SJCRH30 (cell line): ENCODE measurements at regions not wholly inside any gene's neighbourhood (a gene's known extent, or its start where the extent isn't known, plus 50 kb on each side); places are given as distances from the start of the nearest gene placed in this dataset.
"Not testable (repeated sequence)": the region's sequence is repeated elsewhere in the genome, so short reads cannot be mapped to it uniquely, and the experiment has no call there.

Experiments used
- DNase-seq, 2 experiments: peaks; one replicate each; pipeline ENCODE4 v3.0.0-alpha.2; 2015 to 2020
- H3K27ac ChIP-seq: fragments of 250-450 bp; sonication (Bioruptor Pico); 2 replicates; pipeline ENCODE4 v1.5.1; 2020; ENCODE audit warnings: mild to moderate bottlenecking, moderate library complexity
- H3K27me3 ChIP-seq: fragments of 250-450 bp; sonication (Bioruptor Pico); 2 replicates; pipeline ENCODE4 v1.5.1; 2020; ENCODE audit warnings: mild to moderate bottlenecking, moderate library complexity
- H3K36me3 ChIP-seq: fragments of 250-450 bp; sonication (Bioruptor Pico); 2 replicates; pipeline ENCODE4 v1.5.1; 2020; ENCODE audit warnings: mild to moderate bottlenecking, moderate library complexity
- H3K4me1 ChIP-seq: fragments of 250-450 bp; sonication (Bioruptor Pico); 2 replicates; pipeline ENCODE4 v1.5.1; 2020; ENCODE audit warnings: mild to moderate bottlenecking, moderate library complexity
- H3K4me3 ChIP-seq: fragments of 250-450 bp; sonication (Bioruptor Pico); 2 replicates; pipeline ENCODE4 v1.5.1; 2020; ENCODE audit warnings: mild to moderate bottlenecking, moderate library complexity
- H3K9me3 ChIP-seq: fragments of 250-450 bp; sonication (Bioruptor Pico); replicated peaks from 2 replicates; pipeline ENCODE4 v1.5.1; 2020; ENCODE audit warnings: mild to moderate bottlenecking, moderate library complexity

- H3K27ac ChIP-seq = no peak overlapping the region
- no peak for DNase-seq
- 0 out of 2 replicates have a peak, but pooled peaks cover 3% of the 10 kb centered on the region for H3K4me1 ChIP-seq
- H3K36me3 ChIP-seq = no peaks in the 10 kb centered on the region
- no peak overlapping the region for H3K4me3 ChIP-seq
- no peaks in the 10 kb centered on the region for H3K9me3 ChIP-seq
- H3K27me3 ChIP-seq = no peaks in the 10 kb centered on the region
These were observed 94.8 kb upstream of the SMARCA2 start for GRCh38 chr9:1920386-1920785.

- Histone ChIP-seq H3K27ac (no peak overlapping the region), H3K4me3 (no peak overlapping the region), H3K36me3 (no peaks in the 10 kb centered on the region), H3K27me3 (no peaks in the 10 kb centered on the region), H3K4me1 (0 out of 2 replicates have a peak, but pooled peaks cover 3% of the 10 kb centered on the region), H3K9me3 (no peaks in the 10 kb centered on the region)
- DNase-seq = no peak
These were observed 93.1 kb upstream of the SMARCA2 start for GRCh38 chr9:1922026-1922425.

GRCh38 chr9:1927546-1927945, 87.6 kb upstream of the SMARCA2 start:
- no peak for DNase-seq
- Histone ChIP-seq H3K4me1 (no peaks in the 10 kb centered on the region), H3K27ac (no peak overlapping the region)

GRCh38 chr9:1929134-1929533, 86.0 kb upstream of the SMARCA2 start:
- Histone ChIP-seq H3K4me3 (no peak overlapping the region), H3K36me3 (no peaks in the 10 kb centered on the region), H3K9me3 (no peaks in the 10 kb centered on the region), H3K27ac (no peak overlapping the region), H3K4me1 (no peaks in the 10 kb centered on the region), H3K27me3 (no peaks in the 10 kb centered on the region)
- no peak for DNase-seq

More at GRCh38 chr9:1927546-1927945, 87.6 kb upstream of the SMARCA2 start:
- Histone ChIP-seq H3K9me3 (no peaks in the 10 kb centered on the region), H3K4me3 (no peak overlapping the region), H3K36me3 (no peaks in the 10 kb centered on the region), H3K27me3 (no peaks in the 10 kb centered on the region)

GRCh38 chr9:1929722-1930244, 85.4 kb upstream of the SMARCA2 start:
- Histone ChIP-seq H3K9me3 (no peaks in the 10 kb centered on the region), H3K27ac (no peak overlapping the region), H3K4me1 (no peaks in the 10 kb centered on the region), H3K4me3 (no peak overlapping the region), H3K27me3 (no peaks in the 10 kb centered on the region), H3K36me3 (no peaks in the 10 kb centered on the region)
- no peak for DNase-seq

GRCh38 chr9:1930245-1930736, 84.9 kb upstream of the SMARCA2 start:
- H3K4me1 ChIP-seq, DNase-seq, H3K27ac ChIP-seq, H3K36me3 ChIP-seq, H3K27me3 ChIP-seq, H3K4me3 ChIP-seq, H3K9me3 ChIP-seq: not testable (repeated sequence)

- H3K4me3 ChIP-seq = no peak overlapping the region
- H3K36me3 ChIP-seq = no peaks in the 10 kb centered on the region
- no peaks in the 10 kb centered on the region for H3K4me1 ChIP-seq
- H3K27me3 ChIP-seq = no peaks in the 10 kb centered on the region
- no peak overlapping the region for H3K27ac ChIP-seq
- no peaks in the 10 kb centered on the region for H3K9me3 ChIP-seq
- DNase-seq = no peak
These were observed 77.0 kb upstream of the SMARCA2 start for GRCh38 chr9:1938135-1938534.

GRCh38 chr9:1938675-1939170, 76.4 kb upstream of the SMARCA2 start:
- H3K4me1 ChIP-seq = no peaks in the 10 kb centered on the region
- no peaks in the 10 kb centered on the region for H3K36me3 ChIP-seq
- H3K4me3 ChIP-seq = no peak overlapping the region
- H3K27ac ChIP-seq = no peak overlapping the region
- H3K27me3 ChIP-seq = no peaks in the 10 kb centered on the region
- DNase-seq = no peak
- H3K9me3 ChIP-seq = no peaks in the 10 kb centered on the region

- Histone ChIP-seq H3K27me3 (no peaks in the 10 kb centered on the region), H3K36me3 (no peaks in the 10 kb centered on the region), H3K27ac (no peak overlapping the region), H3K4me3 (no peak overlapping the region), H3K9me3 (no peaks in the 10 kb centered on the region), H3K4me1 (no peaks in the 10 kb centered on the region)
- no peak for DNase-seq
These were observed 75.7 kb upstream of the SMARCA2 start for GRCh38 chr9:1939466-1939865.

GRCh38 chr9:1939926-1940368, 75.2 kb upstream of the SMARCA2 start:
- H3K9me3 ChIP-seq = no peaks in the 10 kb centered on the region
- no peak overlapping the region for H3K27ac ChIP-seq
- H3K36me3 ChIP-seq = no peaks in the 10 kb centered on the region
- no peak overlapping the region for H3K4me3 ChIP-seq
- H3K4me1 ChIP-seq = no peaks in the 10 kb centered on the region
- DNase-seq = peak; percentile 37 to 65
- no peaks in the 10 kb centered on the region for H3K27me3 ChIP-seq

- Histone ChIP-seq H3K4me3 (no peak overlapping the region), H3K27ac (no peak overlapping the region), H3K27me3 (no peaks in the 10 kb centered on the region), H3K36me3 (no peaks in the 10 kb centered on the region), H3K9me3 (no peaks in the 10 kb centered on the region), H3K4me1 (no peaks in the 10 kb centered on the region)
- DNase-seq = no peak
These were observed 73.2 kb upstream of the SMARCA2 start for GRCh38 chr9:1941989-1942388.

GRCh38 chr9:1946526-1947283, 68.4 kb upstream of the SMARCA2 start:
- DNase-seq = no peak
- no peak overlapping the region for H3K27ac ChIP-seq
- no peaks in the 10 kb centered on the region for H3K36me3 ChIP-seq
- no peaks in the 10 kb centered on the region for H3K9me3 ChIP-seq
- H3K4me1 ChIP-seq = no peaks in the 10 kb centered on the region
- no peak overlapping the region for H3K4me3 ChIP-seq
- H3K27me3 ChIP-seq = no peaks in the 10 kb centered on the region

- no peaks in the 10 kb centered on the region for H3K27me3 ChIP-seq
- no peaks in the 10 kb centered on the region for H3K36me3 ChIP-seq
- H3K4me1 ChIP-seq = no peaks in the 10 kb centered on the region
- no peak overlapping the region for H3K27ac ChIP-seq
- no peaks in the 10 kb centered on the region for H3K9me3 ChIP-seq
- DNase-seq = no peak
- H3K4me3 ChIP-seq = no peak overlapping the region
These were observed 67.7 kb upstream of the SMARCA2 start for GRCh38 chr9:1947438-1947837.

- no peak overlapping the region for H3K4me3 ChIP-seq
- no peaks in the 10 kb centered on the region for H3K27me3 ChIP-seq
- H3K36me3 ChIP-seq = no peaks in the 10 kb centered on the region
- no peak for DNase-seq
- H3K9me3 ChIP-seq = no peaks in the 10 kb centered on the region
- H3K4me1 ChIP-seq = no peaks in the 10 kb centered on the region
- H3K27ac ChIP-seq = no peak overlapping the region
These were observed 66.6 kb upstream of the SMARCA2 start for GRCh38 chr9:1948541-1948940.

GRCh38 chr9:1951446-1951845, 63.7 kb upstream of the SMARCA2 start:
- no peaks in the 10 kb centered on the region for H3K36me3 ChIP-seq
- no peaks in the 10 kb centered on the region for H3K27me3 ChIP-seq
- H3K9me3 ChIP-seq = no peaks in the 10 kb centered on the region
- no peak overlapping the region for H3K27ac ChIP-seq
- no peaks in the 10 kb centered on the region for H3K4me1 ChIP-seq
- no peak for DNase-seq
- H3K4me3 ChIP-seq = no peak overlapping the region

GRCh38 chr9:1952001-1952400, 63.1 kb upstream of the SMARCA2 start:
- H3K9me3 ChIP-seq = no peaks in the 10 kb centered on the region
- H3K27me3 ChIP-seq = no peaks in the 10 kb centered on the region

More at GRCh38 chr9:1952001-1952400, 63.1 kb upstream of the SMARCA2 start:
- DNase-seq = no peak
- Histone ChIP-seq H3K27ac (no peak overlapping the region), H3K36me3 (no peaks in the 10 kb centered on the region), H3K4me3 (no peak overlapping the region), H3K4me1 (no peaks in the 10 kb centered on the region)
